ENCODE measurements at regions not wholly inside any gene's neighbourhood (a gene's known extent, or its start where the extent isn't known, plus 50 kb on each side); places are given as distances from the start of the nearest gene placed in this dataset.

DNA sequence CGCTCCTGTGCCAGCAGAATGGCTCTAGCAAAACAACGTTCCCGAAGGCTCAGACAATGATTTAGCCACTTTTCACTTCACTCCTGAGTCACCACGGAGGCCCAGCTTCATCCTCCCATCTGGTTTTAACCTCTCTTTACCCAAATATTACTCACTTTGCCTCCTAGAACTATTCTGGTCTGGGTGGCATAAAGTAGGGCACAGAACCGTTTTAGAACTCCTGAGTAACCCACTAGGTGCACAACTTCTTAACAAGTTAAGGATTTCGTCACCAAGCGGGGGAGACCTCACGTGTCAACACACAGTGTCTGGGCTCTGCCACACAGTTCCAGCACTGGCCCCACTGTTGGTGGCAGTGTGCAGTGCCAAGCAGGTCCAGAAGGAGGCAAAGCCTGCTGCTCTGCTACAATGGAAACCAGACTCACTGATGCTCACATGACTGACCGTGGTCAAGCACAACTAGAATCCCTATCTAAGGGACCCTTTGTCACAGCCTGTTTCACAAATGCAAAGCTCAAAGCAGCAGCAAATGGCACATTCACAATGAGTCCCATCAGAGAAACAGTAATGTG lies 121.7 kb downstream of the SIPA1L2 start:
- H3K4me3 ChIP-seq (ENCODE audit: low read length) = no peak overlapping the region
- TF ChIP-seq EZH2 (optimal IDR thresholded peaks at IDR 0.05; ENCODE audit: low read depth, low read length) = no peak
- TF ChIP-seq, protein P1, sequence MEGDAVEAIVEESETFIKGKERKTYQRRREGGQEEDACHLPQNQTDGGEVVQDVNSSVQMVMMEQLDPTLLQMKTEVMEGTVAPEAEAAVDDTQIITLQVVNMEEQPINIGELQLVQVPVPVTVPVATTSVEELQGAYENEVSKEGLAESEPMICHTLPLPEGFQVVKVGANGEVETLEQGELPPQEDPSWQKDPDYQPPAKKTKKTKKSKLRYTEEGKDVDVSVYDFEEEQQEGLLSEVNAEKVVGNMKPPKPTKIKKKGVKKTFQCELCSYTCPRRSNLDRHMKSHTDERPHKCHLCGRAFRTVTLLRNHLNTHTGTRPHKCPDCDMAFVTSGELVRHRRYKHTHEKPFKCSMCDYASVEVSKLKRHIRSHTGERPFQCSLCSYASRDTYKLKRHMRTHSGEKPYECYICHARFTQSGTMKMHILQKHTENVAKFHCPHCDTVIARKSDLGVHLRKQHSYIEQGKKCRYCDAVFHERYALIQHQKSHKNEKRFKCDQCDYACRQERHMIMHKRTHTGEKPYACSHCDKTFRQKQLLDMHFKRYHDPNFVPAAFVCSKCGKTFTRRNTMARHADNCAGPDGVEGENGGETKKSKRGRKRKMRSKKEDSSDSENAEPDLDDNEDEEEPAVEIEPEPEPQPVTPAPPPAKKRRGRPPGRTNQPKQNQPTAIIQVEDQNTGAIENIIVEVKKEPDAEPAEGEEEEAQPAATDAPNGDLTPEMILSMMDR (IDR thresholded peaks at IDR 0.05; ENCODE audit: low read length) = no peak
- TF ChIP-seq EZH2phosphoT487 (IDR thresholded peaks at IDR 0.05; ENCODE audit: low read length) = no peak
- H4K20me1 ChIP-seq (ENCODE audit: insufficient read depth, low read length) = no peaks in the 10 kb centered on the region
- H3K9me2 ChIP-seq (replicated peaks; ENCODE audit: insufficient read depth, low read length) = no peaks in the 10 kb centered on the region
- no peak overlapping the region for H2AFZ ChIP-seq (ENCODE audit: low read length)
- no peaks in the 10 kb centered on the region for H3K27me3 ChIP-seq (replicated peaks; ENCODE audit: insufficient read depth, low read length)
- H3K36me3 ChIP-seq (replicated peaks; ENCODE audit: insufficient read depth, low read length) = no peaks in the 10 kb centered on the region
- H3K4me1 ChIP-seq (ENCODE audit: low read length) = no peaks in the 10 kb centered on the region
- no peaks in the 10 kb centered on the region for H3K79me2 ChIP-seq (ENCODE audit: low read length)
- H3F3A ChIP-seq (ENCODE audit: insufficient read depth, low read length) = no peaks in the 10 kb centered on the region
- DNase-seq = no peak
- no peak overlapping the region for H3K27ac ChIP-seq (ENCODE audit: low read length)
- no peak overlapping the region for H3K4me2 ChIP-seq (ENCODE audit: low read depth, low read length)
- H3K9ac ChIP-seq (ENCODE audit: low read length) = no peak overlapping the region
- no peaks in the 10 kb centered on the region for H3K9me3 ChIP-seq (replicated peaks; ENCODE audit: insufficient read depth, low read length)

DNA sequence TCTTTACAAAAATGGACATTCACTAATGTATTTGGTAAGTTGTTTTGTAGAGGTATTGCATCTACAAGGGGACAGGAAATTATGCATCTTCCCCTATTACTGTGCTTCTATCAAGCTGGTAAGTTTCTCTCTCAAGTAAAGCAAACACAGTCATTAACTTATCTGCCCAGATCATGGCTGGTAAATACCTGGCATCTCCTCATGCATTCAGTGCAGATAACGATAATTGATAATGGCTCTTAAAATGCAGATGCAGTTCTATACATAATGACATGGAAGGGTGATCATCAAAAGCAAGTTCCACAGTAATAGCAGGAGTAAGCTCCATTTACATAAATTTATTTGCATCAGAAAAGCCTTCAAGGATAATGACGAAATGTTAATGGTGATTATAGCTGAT lies 122.4 kb downstream of the SIPA1L2 start:
- H3F3A ChIP-seq (ENCODE audit: insufficient read depth, low read length) = no peaks in the 10 kb centered on the region
- H3K9ac ChIP-seq (ENCODE audit: low read length) = no peak overlapping the region
- H3K36me3 ChIP-seq (replicated peaks; ENCODE audit: insufficient read depth, low read length) = no peaks in the 10 kb centered on the region
- H3K4me2 ChIP-seq (ENCODE audit: low read depth, low read length) = no peak overlapping the region
- H3K4me3 ChIP-seq (ENCODE audit: low read length) = no peak overlapping the region
- H3K9me3 ChIP-seq (replicated peaks; ENCODE audit: insufficient read depth, low read length) = no peaks in the 10 kb centered on the region
- no peaks in the 10 kb centered on the region for H3K27me3 ChIP-seq (replicated peaks; ENCODE audit: insufficient read depth, low read length)
- H3K9me2 ChIP-seq (replicated peaks; ENCODE audit: insufficient read depth, low read length) = no peaks in the 10 kb centered on the region
- H3K4me1 ChIP-seq (ENCODE audit: low read length) = no peaks in the 10 kb centered on the region
- H3K27ac ChIP-seq (ENCODE audit: low read length) = no peak overlapping the region
- no peaks in the 10 kb centered on the region for H3K79me2 ChIP-seq (ENCODE audit: low read length)
- DNase-seq = no peak
- no peak for TF ChIP-seq EZH2phosphoT487 (IDR thresholded peaks at IDR 0.05; ENCODE audit: low read length)
- no peaks in the 10 kb centered on the region for H4K20me1 ChIP-seq (ENCODE audit: insufficient read depth, low read length)
- no peak overlapping the region for H2AFZ ChIP-seq (ENCODE audit: low read length)

GRCh38 chr1:232505884-232506283 lies 124.0 kb downstream of the SIPA1L2 start:
- TF ChIP-seq EZH2phosphoT487 (IDR thresholded peaks at IDR 0.05; ENCODE audit: low read length) = no peak
- TF ChIP-seq, protein P1 (IDR thresholded peaks at IDR 0.05; ENCODE audit: low read length) = no peak
- TF ChIP-seq EZH2 (optimal IDR thresholded peaks at IDR 0.05; ENCODE audit: low read depth, low read length) = no peak
- no peak overlapping the region for H3K4me2 ChIP-seq (ENCODE audit: low read depth, low read length)
- H4K20me1 ChIP-seq (ENCODE audit: insufficient read depth, low read length) = no peaks in the 10 kb centered on the region
- H3K36me3 ChIP-seq (replicated peaks; ENCODE audit: insufficient read depth, low read length) = no peaks in the 10 kb centered on the region
- H2AFZ ChIP-seq (ENCODE audit: low read length) = no peak overlapping the region
- no peaks in the 10 kb centered on the region for H3F3A ChIP-seq (ENCODE audit: insufficient read depth, low read length)
- H3K9ac ChIP-seq (ENCODE audit: low read length) = no peak overlapping the region
- H3K4me3 ChIP-seq (ENCODE audit: low read length) = no peak overlapping the region
- no peak overlapping the region for H3K27ac ChIP-seq (ENCODE audit: low read length)
- DNase-seq = no peak
- H3K9me2 ChIP-seq (replicated peaks; ENCODE audit: insufficient read depth, low read length) = no peaks in the 10 kb centered on the region
- no peaks in the 10 kb centered on the region for H3K79me2 ChIP-seq (ENCODE audit: low read length)
- no peaks in the 10 kb centered on the region for H3K4me1 ChIP-seq (ENCODE audit: low read length)
- no peaks in the 10 kb centered on the region for H3K27me3 ChIP-seq (replicated peaks; ENCODE audit: insufficient read depth, low read length)
- H3K9me3 ChIP-seq (replicated peaks; ENCODE audit: insufficient read depth, low read length) = no peaks in the 10 kb centered on the region

GRCh38 chr1:232504651-232505050 lies 125.3 kb downstream of the SIPA1L2 start:
- TF ChIP-seq, protein P1 (IDR thresholded peaks at IDR 0.05; ENCODE audit: low read length) = no peak
- TF ChIP-seq EZH2 (optimal IDR thresholded peaks at IDR 0.05; ENCODE audit: low read depth, low read length) = no peak
- H2AFZ ChIP-seq (ENCODE audit: low read length) = no peak overlapping the region
- H4K20me1 ChIP-seq (ENCODE audit: insufficient read depth, low read length) = no peaks in the 10 kb centered on the region
- H3K36me3 ChIP-seq (replicated peaks; ENCODE audit: insufficient read depth, low read length) = no peaks in the 10 kb centered on the region
- H3K4me3 ChIP-seq (ENCODE audit: low read length) = no peak overlapping the region
- no peaks in the 10 kb centered on the region for H3K4me1 ChIP-seq (ENCODE audit: low read length)
- H3F3A ChIP-seq (ENCODE audit: insufficient read depth, low read length) = no peaks in the 10 kb centered on the region
- DNase-seq = no peak
- H3K4me2 ChIP-seq (ENCODE audit: low read depth, low read length) = no peak overlapping the region
- no peaks in the 10 kb centered on the region for H3K79me2 ChIP-seq (ENCODE audit: low read length)
- no peaks in the 10 kb centered on the region for H3K9me2 ChIP-seq (replicated peaks; ENCODE audit: insufficient read depth, low read length)
- H3K9ac ChIP-seq (ENCODE audit: low read length) = no peak overlapping the region
- H3K9me3 ChIP-seq (replicated peaks; ENCODE audit: insufficient read depth, low read length) = no peaks in the 10 kb centered on the region
- no peak overlapping the region for H3K27ac ChIP-seq (ENCODE audit: low read length)
- H3K27me3 ChIP-seq (replicated peaks; ENCODE audit: insufficient read depth, low read length) = no peaks in the 10 kb centered on the region
